ENCODE measurements at regions not wholly inside any gene's neighbourhood (a gene's known extent, or its start where the extent isn't known, plus 50 kb on each side); places are given as distances from the start of the nearest gene placed in this dataset.
A peak's percentile ranks its signal among the peaks of the same experiment; 100 is the strongest.

DNA sequence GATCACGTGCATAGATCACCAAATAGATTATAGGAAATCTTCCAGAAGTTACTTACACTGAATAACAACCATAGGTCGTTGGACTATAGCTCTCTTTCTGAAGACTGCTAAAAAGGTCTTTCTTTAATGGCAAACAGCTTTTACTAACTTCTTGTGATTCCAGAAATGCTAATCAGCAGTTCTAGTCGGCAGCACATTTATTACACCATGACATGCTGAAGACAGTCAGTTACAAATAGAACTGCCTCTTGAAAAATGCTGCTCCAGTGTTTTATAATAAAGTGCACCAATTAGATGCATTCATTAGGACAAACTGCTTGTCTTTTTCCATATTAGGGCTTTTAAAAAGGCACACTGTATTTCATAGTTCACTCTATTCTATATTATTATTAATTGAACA is 488.2 kb downstream of the PABPC4L start:
- H2AFZ ChIP-seq (ENCODE audit: low read depth), result 0 out of 2 replicates have a peak overlapping the region, but pooled peaks have one; percentile 39
- H3F3A ChIP-seq (replicated peaks; ENCODE audit: insufficient read depth), result no peaks in the 10 kb centered on the region
- H3K27me3 ChIP-seq (ENCODE audit: insufficient read depth), result no peaks in the 10 kb centered on the region
- no peaks in the 10 kb centered on the region for H3K79me2 ChIP-seq (ENCODE audit: insufficient read depth)
- H3K4me2 ChIP-seq, result no peak overlapping the region
- 4% methylated on average over 3 of the region's 3 CpGs for WGBS (ENCODE audit: low lambda C conversion rate)
- ChIA-PET CTCF (no interaction called here), POLR2A (no interaction called here)
- H3K9ac ChIP-seq, result no peak overlapping the region
- H3K9me2 ChIP-seq, result no peaks in the 10 kb centered on the region
- no peaks in the 10 kb centered on the region for H3K9me3 ChIP-seq
- TF ChIP-seq GATA2 (CRISPR knock-in tag; IDR thresholded peaks at IDR 0.05), result no peak
- no peak for TF ChIP-seq USF2 (IDR thresholded peaks at IDR 0.05; ENCODE audit: borderline replicate concordance, low read depth, low read length)
- no peak for TF ChIP-seq GABPA (IDR thresholded peaks at IDR 0.05; ENCODE audit: low read depth)
- no peak for TF ChIP-seq RXRA (IDR thresholded peaks at IDR 0.05; ENCODE audit: borderline replicate concordance, low read depth)
- no peak for TF ChIP-seq FOXM1 (IDR thresholded peaks at IDR 0.05; ENCODE audit: low read depth)
- TF ChIP-seq FOXJ3 (CRISPR knock-in tag; IDR thresholded peaks at IDR 0.05), result no peak
- TF ChIP-seq RAD21 (IDR thresholded peaks at IDR 0.05; ENCODE audit: low read length), result no peak
- no peak for TF ChIP-seq SMC3 (IDR thresholded peaks at IDR 0.05; ENCODE audit: low read depth, low read length)
- no peak for TF ChIP-seq RFX5 (IDR thresholded peaks at IDR 0.05; ENCODE audit: low read length)
- no peak for TF ChIP-seq USF1 (IDR thresholded peaks at IDR 0.05; ENCODE audit: borderline replicate concordance, low read depth)
- no peak for TF ChIP-seq ZBTB33 (IDR thresholded peaks at IDR 0.05; ENCODE audit: borderline replicate concordance, low read depth)
- TF ChIP-seq MXI1 (IDR thresholded peaks at IDR 0.05; ENCODE audit: low read depth, low read length), result no peak
- TF ChIP-seq SIN3A (IDR thresholded peaks at IDR 0.05; ENCODE audit: borderline replicate concordance, low read depth, low read length), result no peak
- TF ChIP-seq, protein P1, sequence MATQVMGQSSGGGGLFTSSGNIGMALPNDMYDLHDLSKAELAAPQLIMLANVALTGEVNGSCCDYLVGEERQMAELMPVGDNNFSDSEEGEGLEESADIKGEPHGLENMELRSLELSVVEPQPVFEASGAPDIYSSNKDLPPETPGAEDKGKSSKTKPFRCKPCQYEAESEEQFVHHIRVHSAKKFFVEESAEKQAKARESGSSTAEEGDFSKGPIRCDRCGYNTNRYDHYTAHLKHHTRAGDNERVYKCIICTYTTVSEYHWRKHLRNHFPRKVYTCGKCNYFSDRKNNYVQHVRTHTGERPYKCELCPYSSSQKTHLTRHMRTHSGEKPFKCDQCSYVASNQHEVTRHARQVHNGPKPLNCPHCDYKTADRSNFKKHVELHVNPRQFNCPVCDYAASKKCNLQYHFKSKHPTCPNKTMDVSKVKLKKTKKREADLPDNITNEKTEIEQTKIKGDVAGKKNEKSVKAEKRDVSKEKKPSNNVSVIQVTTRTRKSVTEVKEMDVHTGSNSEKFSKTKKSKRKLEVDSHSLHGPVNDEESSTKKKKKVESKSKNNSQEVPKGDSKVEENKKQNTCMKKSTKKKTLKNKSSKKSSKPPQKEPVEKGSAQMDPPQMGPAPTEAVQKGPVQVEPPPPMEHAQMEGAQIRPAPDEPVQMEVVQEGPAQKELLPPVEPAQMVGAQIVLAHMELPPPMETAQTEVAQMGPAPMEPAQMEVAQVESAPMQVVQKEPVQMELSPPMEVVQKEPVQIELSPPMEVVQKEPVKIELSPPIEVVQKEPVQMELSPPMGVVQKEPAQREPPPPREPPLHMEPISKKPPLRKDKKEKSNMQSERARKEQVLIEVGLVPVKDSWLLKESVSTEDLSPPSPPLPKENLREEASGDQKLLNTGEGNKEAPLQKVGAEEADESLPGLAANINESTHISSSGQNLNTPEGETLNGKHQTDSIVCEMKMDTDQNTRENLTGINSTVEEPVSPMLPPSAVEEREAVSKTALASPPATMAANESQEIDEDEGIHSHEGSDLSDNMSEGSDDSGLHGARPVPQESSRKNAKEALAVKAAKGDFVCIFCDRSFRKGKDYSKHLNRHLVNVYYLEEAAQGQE (IDR thresholded peaks at IDR 0.05; ENCODE audit: low read depth, low read length), result no peak
- no peak for DNase-seq
- no peaks in the 10 kb centered on the region for H4K20me1 ChIP-seq (ENCODE audit: insufficient read depth)
- no peak overlapping the region; a peak in 1 of 4 replicates for H3K27ac ChIP-seq (ENCODE audit: low read depth in 2 of 2, low read length in 1 of 2)
- H3K4me3 ChIP-seq (ENCODE audit: low read depth in 2 of 2, low read length in 1 of 2), result no peak overlapping the region
- no peaks in the 10 kb centered on the region for H3K36me3 ChIP-seq (replicated peaks in 1 of 2; ENCODE audit: control insufficient read depth in 1 of 2, insufficient read depth in 2 of 2, low read length in 1 of 2)
- no peaks in the 10 kb centered on the region; a peak in 1 of 4 replicates for H3K4me1 ChIP-seq (ENCODE audit: control insufficient read depth in 1 of 2, insufficient read depth in 2 of 2, low read depth in 1 of 2, low read length in 1 of 2)
